ENCODE measurements at regions not wholly inside any gene's neighbourhood (a gene's known extent, or its start where the extent isn't known, plus 50 kb on each side); places are given as distances from the start of the nearest gene placed in this dataset.

GRCh38 chr14:83972631-83973030 is 1557.3 kb upstream of the FLRT2 start:
- Histone ChIP-seq H2AFZ (ENCODE audit: low read depth, low read length) (no peak overlapping the region), H3K9me3 (ENCODE audit: insufficient read depth, low read length, severe bottlenecking) (no peaks in the 10 kb centered on the region), H3K79me2 (ENCODE audit: insufficient read depth, low read length) (no peaks in the 10 kb centered on the region), H3K27ac (ENCODE audit: low read length) (no peak overlapping the region), H3K9ac (ENCODE audit: low read depth, low read length) (no peak overlapping the region), H3K4me2 (ENCODE audit: insufficient read depth, low read length) (no peak overlapping the region), H3K4me3 (ENCODE audit: low read depth in 1 of 2, low read length in 2 of 2) (no peak overlapping the region), H3K4me1 (ENCODE audit: insufficient read depth, low read length) (no peaks in the 10 kb centered on the region), H3K36me3 (ENCODE audit: insufficient read depth, low read length) (no peaks in the 10 kb centered on the region), H4K20me1 (ENCODE audit: insufficient read depth, low read length) (no peaks in the 10 kb centered on the region), H3K27me3 (ENCODE audit: insufficient read depth, low read length, poor library complexity) (no peaks in the 10 kb centered on the region)
- TF ChIP-seq CTCF (IDR thresholded peaks at IDR 0.05; ENCODE audit: borderline replicate concordance, extremely low read depth, low read length, poor library complexity, severe bottlenecking) (no peak), EZH2 (IDR thresholded peaks at IDR 0.05; ENCODE audit: borderline replicate concordance, low read depth, low read length, severe bottlenecking) (no peak)
- ATAC-seq (ENCODE audit: insufficient read depth, low read depth): no peak
- no peak for DNase-seq

GRCh38 chr14:83974647-83975163 is 1555.2 kb upstream of the FLRT2 start:
- ATAC-seq (ENCODE audit: insufficient read depth, low read depth): no peak
- TF ChIP-seq CTCF (IDR thresholded peaks at IDR 0.05; ENCODE audit: borderline replicate concordance, extremely low read depth, low read length, poor library complexity, severe bottlenecking) (no peak), EZH2 (IDR thresholded peaks at IDR 0.05; ENCODE audit: borderline replicate concordance, low read depth, low read length, severe bottlenecking) (no peak)
- H3K4me1 ChIP-seq (ENCODE audit: insufficient read depth, low read length): no peaks in the 10 kb centered on the region
- H3K79me2 ChIP-seq (ENCODE audit: insufficient read depth, low read length): no peaks in the 10 kb centered on the region
- no peak overlapping the region for H3K27ac ChIP-seq (ENCODE audit: low read length)
- no peak overlapping the region for H3K4me3 ChIP-seq (ENCODE audit: low read depth in 1 of 2, low read length in 2 of 2)
- DNase-seq: no peak
- no peaks in the 10 kb centered on the region for H4K20me1 ChIP-seq (ENCODE audit: insufficient read depth, low read length)
- H2AFZ ChIP-seq (ENCODE audit: low read depth, low read length): no peak overlapping the region
- no peaks in the 10 kb centered on the region for H3K27me3 ChIP-seq (ENCODE audit: insufficient read depth, low read length, poor library complexity)
- no peaks in the 10 kb centered on the region for H3K36me3 ChIP-seq (ENCODE audit: insufficient read depth, low read length)
- H3K9ac ChIP-seq (ENCODE audit: low read depth, low read length): no peak overlapping the region
- H3K9me3 ChIP-seq (ENCODE audit: insufficient read depth, low read length, severe bottlenecking): no peaks in the 10 kb centered on the region
- no peak overlapping the region for H3K4me2 ChIP-seq (ENCODE audit: insufficient read depth, low read length)

- no peaks in the 10 kb centered on the region for H3K27me3 ChIP-seq (ENCODE audit: insufficient read depth, low read length, poor library complexity)
- H3K4me1 ChIP-seq (ENCODE audit: insufficient read depth, low read length): no peaks in the 10 kb centered on the region
- DNase-seq: no peak
- no peak overlapping the region for H3K4me3 ChIP-seq (ENCODE audit: low read depth in 1 of 2, low read length in 2 of 2)
- H3K79me2 ChIP-seq (ENCODE audit: insufficient read depth, low read length): no peaks in the 10 kb centered on the region
- TF ChIP-seq EZH2 (IDR thresholded peaks at IDR 0.05; ENCODE audit: borderline replicate concordance, low read depth, low read length, severe bottlenecking) (no peak), CTCF (IDR thresholded peaks at IDR 0.05; ENCODE audit: borderline replicate concordance, extremely low read depth, low read length, poor library complexity, severe bottlenecking) (no peak)
- no peaks in the 10 kb centered on the region for H4K20me1 ChIP-seq (ENCODE audit: insufficient read depth, low read length)
- H3K36me3 ChIP-seq (ENCODE audit: insufficient read depth, low read length): no peaks in the 10 kb centered on the region
- no peak overlapping the region for H2AFZ ChIP-seq (ENCODE audit: low read depth, low read length)
- no peak overlapping the region for H3K4me2 ChIP-seq (ENCODE audit: insufficient read depth, low read length)
- no peaks in the 10 kb centered on the region for H3K9me3 ChIP-seq (ENCODE audit: insufficient read depth, low read length, severe bottlenecking)
- no peak overlapping the region for H3K27ac ChIP-seq (ENCODE audit: low read length)
- no peak overlapping the region for H3K9ac ChIP-seq (ENCODE audit: low read depth, low read length)
- ATAC-seq (ENCODE audit: insufficient read depth, low read depth): no peak
Observed at GRCh38 chr14:83975435-83975834, 1554.5 kb upstream of the FLRT2 start.

All from DND-41 (cell line).